ENCODE measurements at regions not wholly inside any gene's neighbourhood (a gene's known extent, or its start where the extent isn't known, plus 50 kb on each side); places are given as distances from the start of the nearest gene placed in this dataset.

- Histone ChIP-seq H3K9ac (ENCODE audit: low read depth, low read length, poor library complexity) (no peak overlapping the region), H4K8ac (ENCODE audit: low read depth, low read length) (no peak overlapping the region), H2BK120ac (ENCODE audit: low read depth, low read length) (peak overlapping the region; percentile 29), H3K18ac (ENCODE audit: low read length) (peak overlapping the region; percentile 52), H3K27me3 (ENCODE audit: control insufficient read depth in 3 of 3, insufficient read depth in 3 of 3, low read depth in 1 of 3, low read length in 3 of 3) (no peaks in the 10 kb centered on the region), H3K4ac (ENCODE audit: low read length) (no peak overlapping the region), H3K36me3 (replicated peaks in 1 of 2; ENCODE audit: control insufficient read depth in 2 of 2, insufficient read depth in 2 of 2, low read length in 2 of 2) (no peaks in the 10 kb centered on the region), H3K79me1 (ENCODE audit: low read depth, low read length) (no peaks in the 10 kb centered on the region), H3K9me3 (replicated peaks in 1 of 2; ENCODE audit: control insufficient read depth in 2 of 2, insufficient read depth in 1 of 2, low read depth in 1 of 2, low read length in 2 of 2) (no peaks in the 10 kb centered on the region), H3K23ac (ENCODE audit: low read depth, low read length, poor library complexity) (no peak overlapping the region), H2AFZ (ENCODE audit: low read length) (no peak overlapping the region), H3K4me1 (ENCODE audit: control insufficient read depth in 2 of 2, insufficient read depth in 1 of 2, low read depth in 1 of 2, low read length in 2 of 2) (peaks cover 12 to 13% of the 10 kb centered on the region in 2 donors), H2BK12ac (ENCODE audit: low read length) (peak overlapping the region; percentile 46), H3K4me3 (ENCODE audit: low read length in 2 of 2) (no peak overlapping the region), H4K91ac (ENCODE audit: low read depth, low read length, poor library complexity) (no peak overlapping the region), H3K4me2 (ENCODE audit: insufficient read depth, low read length, poor library complexity, severe bottlenecking) (no peak overlapping the region), H2BK5ac (ENCODE audit: low read length) (peak overlapping the region; percentile 82), H2AK5ac (ENCODE audit: low read depth, low read length) (peak overlapping the region; percentile 94), H3K27ac (replicated peaks; ENCODE audit: low read length) (no peak overlapping the region), H3K14ac (ENCODE audit: low read length) (no peak overlapping the region), H2BK15ac (ENCODE audit: low read length) (peak overlapping the region; percentile 64)
- no CpG with 5 or more reads among the region's 4 CpGs for WGBS, 2 donors (ENCODE audit: extremely low coverage in 2 of 2, insufficient read length in 2 of 2, insufficient replicate concordance in 1 of 2)
- no peak for DNase-seq (ENCODE audit: low spot score)
Measured at GRCh38 chr2:43162511-43162776, 64.0 kb downstream of the ZFP36L2 start.

GRCh38 chr2:43161650-43162510 is 64.5 kb downstream of the ZFP36L2 start:
- Histone ChIP-seq H2BK120ac (ENCODE audit: low read depth, low read length) (peak overlapping the region; percentile 29), H3K4me1 (ENCODE audit: control insufficient read depth in 2 of 2, insufficient read depth in 1 of 2, low read depth in 1 of 2, low read length in 2 of 2) (peaks cover 13 to 14% of the 10 kb centered on the region in 2 donors), H3K27ac (replicated peaks; ENCODE audit: low read length) (no peak overlapping the region), H2AK5ac (ENCODE audit: low read depth, low read length) (peak overlapping the region; percentile 94), H2BK15ac (ENCODE audit: low read length) (peak overlapping the region; percentile 58), H4K91ac (ENCODE audit: low read depth, low read length, poor library complexity) (no peak overlapping the region), H3K79me1 (ENCODE audit: low read depth, low read length) (no peaks in the 10 kb centered on the region), H3K4me3 (ENCODE audit: low read length in 2 of 2) (no peak overlapping the region), H2BK12ac (ENCODE audit: low read length) (peak overlapping the region; percentile 46), H3K4ac (ENCODE audit: low read length) (no peak overlapping the region), H3K4me2 (ENCODE audit: insufficient read depth, low read length, poor library complexity, severe bottlenecking) (no peak overlapping the region), H4K8ac (ENCODE audit: low read depth, low read length) (no peak overlapping the region), H2BK5ac (ENCODE audit: low read length) (peak overlapping the region; percentile 82), H3K14ac (ENCODE audit: low read length) (peak overlapping the region; percentile 17), H3K9ac (ENCODE audit: low read depth, low read length, poor library complexity) (no peak overlapping the region), H3K18ac (ENCODE audit: low read length) (peak overlapping the region; percentile 57), H2AFZ (ENCODE audit: low read length) (no peak overlapping the region), H3K36me3 (replicated peaks in 1 of 2; ENCODE audit: control insufficient read depth in 2 of 2, insufficient read depth in 2 of 2, low read length in 2 of 2) (no peaks in the 10 kb centered on the region), H3K23ac (ENCODE audit: low read depth, low read length, poor library complexity) (no peak overlapping the region), H3K9me3 (replicated peaks in 1 of 2; ENCODE audit: control insufficient read depth in 2 of 2, insufficient read depth in 1 of 2, low read depth in 1 of 2, low read length in 2 of 2) (no peaks in the 10 kb centered on the region), H3K27me3 (ENCODE audit: control insufficient read depth in 3 of 3, insufficient read depth in 3 of 3, low read depth in 1 of 3, low read length in 3 of 3) (no peaks in the 10 kb centered on the region)
- no peak for DNase-seq (ENCODE audit: low spot score)
- WGBS, 2 donors (ENCODE audit: extremely low coverage in 2 of 2, insufficient read length in 2 of 2, insufficient replicate concordance in 1 of 2) = no CpG with 5 or more reads among the region's 15 CpGs

GRCh38 chr2:43160778-43161177 is 65.6 kb downstream of the ZFP36L2 start:
- Histone ChIP-seq H2BK120ac (ENCODE audit: low read depth, low read length) (no peak overlapping the region), H3K14ac (ENCODE audit: low read length) (no peak overlapping the region), H4K91ac (ENCODE audit: low read depth, low read length, poor library complexity) (no peak overlapping the region), H3K27me3 (ENCODE audit: control insufficient read depth in 3 of 3, insufficient read depth in 3 of 3, low read depth in 1 of 3, low read length in 3 of 3) (no peaks in the 10 kb centered on the region), H3K4me3 (ENCODE audit: low read length in 2 of 2) (no peak overlapping the region), H3K9me3 (replicated peaks in 1 of 2; ENCODE audit: control insufficient read depth in 2 of 2, insufficient read depth in 1 of 2, low read depth in 1 of 2, low read length in 2 of 2) (no peaks in the 10 kb centered on the region), H3K4me2 (ENCODE audit: insufficient read depth, low read length, poor library complexity, severe bottlenecking) (no peak overlapping the region), H3K9ac (ENCODE audit: low read depth, low read length, poor library complexity) (no peak overlapping the region), H2BK15ac (ENCODE audit: low read length) (peak overlapping the region; percentile 59), H3K23ac (ENCODE audit: low read depth, low read length, poor library complexity) (no peak overlapping the region), H3K18ac (ENCODE audit: low read length) (no peak overlapping the region), H3K36me3 (replicated peaks in 1 of 2; ENCODE audit: control insufficient read depth in 2 of 2, insufficient read depth in 2 of 2, low read length in 2 of 2) (no peaks in the 10 kb centered on the region), H4K8ac (ENCODE audit: low read depth, low read length) (no peak overlapping the region), H2BK12ac (ENCODE audit: low read length) (no peak overlapping the region), H3K27ac (replicated peaks; ENCODE audit: low read length) (no peak overlapping the region), H2AFZ (ENCODE audit: low read length) (no peak overlapping the region), H3K4ac (ENCODE audit: low read length) (no peak overlapping the region), H2BK5ac (ENCODE audit: low read length) (no peak overlapping the region), H2AK5ac (ENCODE audit: low read depth, low read length) (peak overlapping the region; percentile 85), H3K79me1 (ENCODE audit: low read depth, low read length) (no peaks in the 10 kb centered on the region), H3K4me1 (ENCODE audit: control insufficient read depth in 2 of 2, insufficient read depth in 1 of 2, low read depth in 1 of 2, low read length in 2 of 2) (peaks cover 13 to 14% of the 10 kb centered on the region in 2 donors)
- DNase-seq (ENCODE audit: low spot score) = no peak
- no CpG with 5 or more reads among the region's 5 CpGs for WGBS, 2 donors (ENCODE audit: extremely low coverage in 2 of 2, insufficient read length in 2 of 2, insufficient replicate concordance in 1 of 2)

GRCh38 chr2:43159797-43160196 is 66.6 kb downstream of the ZFP36L2 start:
- Histone ChIP-seq H4K91ac (ENCODE audit: low read depth, low read length, poor library complexity) (peak overlapping the region; percentile 46), H3K9ac (ENCODE audit: low read depth, low read length, poor library complexity) (no peak overlapping the region), H3K79me1 (ENCODE audit: low read depth, low read length) (no peaks in the 10 kb centered on the region), H3K4me2 (ENCODE audit: insufficient read depth, low read length, poor library complexity, severe bottlenecking) (no peak overlapping the region), H3K4me1 (ENCODE audit: control insufficient read depth in 2 of 2, insufficient read depth in 1 of 2, low read depth in 1 of 2, low read length in 2 of 2) (peaks cover 13 to 14% of the 10 kb centered on the region in 2 donors), H3K9me3 (replicated peaks in 1 of 2; ENCODE audit: control insufficient read depth in 2 of 2, insufficient read depth in 1 of 2, low read depth in 1 of 2, low read length in 2 of 2) (no peaks in the 10 kb centered on the region), H2AK5ac (ENCODE audit: low read depth, low read length) (peak overlapping the region; percentile 73), H3K18ac (ENCODE audit: low read length) (peak overlapping the region; percentile 72), H4K8ac (ENCODE audit: low read depth, low read length) (no peak overlapping the region), H2AFZ (ENCODE audit: low read length) (peak overlapping the region; percentile 46), H2BK120ac (ENCODE audit: low read depth, low read length) (no peak overlapping the region), H3K4ac (ENCODE audit: low read length) (no peak overlapping the region), H3K27ac (replicated peaks; ENCODE audit: low read length) (no peak overlapping the region), H2BK15ac (ENCODE audit: low read length) (peak overlapping the region; percentile 93), H2BK5ac (ENCODE audit: low read length) (no peak overlapping the region), H3K27me3 (ENCODE audit: control insufficient read depth in 3 of 3, insufficient read depth in 3 of 3, low read depth in 1 of 3, low read length in 3 of 3) (no peaks in the 10 kb centered on the region), H3K23ac (ENCODE audit: low read depth, low read length, poor library complexity) (no peak overlapping the region), H3K14ac (ENCODE audit: low read length) (peak overlapping the region; percentile 85), H3K36me3 (replicated peaks in 1 of 2; ENCODE audit: control insufficient read depth in 2 of 2, insufficient read depth in 2 of 2, low read length in 2 of 2) (no peaks in the 10 kb centered on the region), H2BK12ac (ENCODE audit: low read length) (peak overlapping the region; percentile 99), H3K4me3 (ENCODE audit: low read length in 2 of 2) (no peak overlapping the region)
- WGBS, 2 donors (ENCODE audit: extremely low coverage in 2 of 2, insufficient read length in 2 of 2, insufficient replicate concordance in 1 of 2) = no CpG with 5 or more reads among the region's 7 CpGs
- no peak for DNase-seq (ENCODE audit: low spot score)

All from neuronal stem cell (in vitro differentiated cells).